ENCODE measurements at regions not wholly inside any gene's neighbourhood (a gene's known extent, or its start where the extent isn't known, plus 50 kb on each side); places are given as distances from the start of the nearest gene placed in this dataset.

GRCh38 chr4:57981123-57981522 lies 870.9 kb upstream of the IGFBP7 start:
- intact Hi-C loops (cut with micrococcal nuclease; ENCODE audit: unreplicated experiment) (no loop called here), in situ Hi-C loops (cut with HindIII; ENCODE audit: extremely low pct_ligation_motif_present, low pct_unique_long_range_greater_than_20kb) (no loop called here)
- 0% methylated on average over 5 of the region's 5 CpGs for WGBS (ENCODE audit: low lambda C conversion rate)
- peaks cover 9% of the 10 kb centered on the region; the same call in 1 of the 2 replicates for H3K9me3 ChIP-seq (ENCODE audit: low read length)
- no peak for ATAC-seq
- ChIA-PET CTCF (ENCODE audit: low intra/inter-chr PET ratio, low total read pairs) (no interaction called here), POLR2A (no interaction called here)
- FAIRE-seq: no peak
- H3K4me2 ChIP-seq (ENCODE audit: low read depth, low read length): no peak overlapping the region
- H2AFZ ChIP-seq (ENCODE audit: low read length): no peak overlapping the region
- no peak for DNase-seq (ENCODE audit: low spot score)
- no peaks in the 10 kb centered on the region for H3K79me2 ChIP-seq (ENCODE audit: insufficient read depth, low read length)
- no peaks in the 10 kb centered on the region for H3K36me3 ChIP-seq (replicated peaks in 1 of 2; ENCODE audit: control insufficient read depth in 1 of 2, insufficient read depth in 2 of 2, low read length in 2 of 2)
- no TSS peak for BruUV-seq (replicated peaks)
- H3K9ac ChIP-seq (ENCODE audit: insufficient read depth, low read depth, low read length): no peak overlapping the region
- H3K27me3 ChIP-seq (ENCODE audit: control insufficient read depth in 1 of 2, insufficient read depth in 2 of 2, low read length in 2 of 2): no peaks in the 10 kb centered on the region
- H3K4me3 ChIP-seq (replicated peaks in 1 of 3; ENCODE audit: insufficient read depth in 1 of 3, low read depth in 2 of 3, low read length in 3 of 3): no peak overlapping the region
- no peaks in the 10 kb centered on the region for H3K4me1 ChIP-seq (ENCODE audit: insufficient read depth, low read length)
- H4K20me1 ChIP-seq (ENCODE audit: insufficient read depth, low read length): no peaks in the 10 kb centered on the region
- TF ChIP-seq MAFK (conservative IDR thresholded peaks at IDR 0.05 in 1 of 2, IDR thresholded peaks at IDR 0.05 in 1 of 2; ENCODE audit: low read length in 2 of 2) (peak in 1 of 2 experiments; percentile 70; a peak in 2 of 4 replicates), MAFF (IDR thresholded peaks at IDR 0.05; ENCODE audit: low read depth, low read length) (peak; percentile 58; the same call in 1 of the 2 replicates), GMEB1 (CRISPR knock-in tag; IDR thresholded peaks at IDR 0.05; ENCODE audit: borderline replicate concordance) (no peak)
- H3K27ac ChIP-seq (ENCODE audit: extremely low read length, insufficient read depth, low read length): no peak overlapping the region

- no peaks in the 10 kb centered on the region for H3K4me1 ChIP-seq (ENCODE audit: insufficient read depth, low read length)
- no peak overlapping the region for H3K4me2 ChIP-seq (ENCODE audit: low read depth, low read length)
- no peak overlapping the region for H3K4me3 ChIP-seq (replicated peaks in 1 of 3; ENCODE audit: insufficient read depth in 1 of 3, low read depth in 2 of 3, low read length in 3 of 3)
- ATAC-seq (no peak), FAIRE-seq (no peak), DNase-seq (ENCODE audit: low spot score) (no peak)
- no peaks in the 10 kb centered on the region for H3K79me2 ChIP-seq (ENCODE audit: insufficient read depth, low read length)
- H2AFZ ChIP-seq (ENCODE audit: low read length): peak overlapping the region; percentile 42
- intact Hi-C loops (cut with micrococcal nuclease; ENCODE audit: unreplicated experiment) (no loop called here), in situ Hi-C loops (cut with HindIII; ENCODE audit: extremely low pct_ligation_motif_present, low pct_unique_long_range_greater_than_20kb) (no loop called here)
- H3K9ac ChIP-seq (ENCODE audit: insufficient read depth, low read depth, low read length): no peak overlapping the region
- WGBS (ENCODE audit: low lambda C conversion rate): 14% methylated on average over 4 of the region's 4 CpGs
- H3K27me3 ChIP-seq (ENCODE audit: control insufficient read depth in 1 of 2, insufficient read depth in 2 of 2, low read length in 2 of 2): no peaks in the 10 kb centered on the region
- H3K9me3 ChIP-seq (ENCODE audit: low read length): peaks cover 30% of the 10 kb centered on the region
- CTCF ChIA-PET (ENCODE audit: low intra/inter-chr PET ratio, low total read pairs): no interaction called here
- H3K27ac ChIP-seq (ENCODE audit: extremely low read length, insufficient read depth, low read length): no peak overlapping the region
- H3K36me3 ChIP-seq (replicated peaks in 1 of 2; ENCODE audit: control insufficient read depth in 1 of 2, insufficient read depth in 2 of 2, low read length in 2 of 2): no peaks in the 10 kb centered on the region
- TF ChIP-seq ATF1 (CRISPR knock-in tag; IDR thresholded peaks at IDR 0.05) (no peak), MAFK (conservative IDR thresholded peaks at IDR 0.05 in 1 of 2, IDR thresholded peaks at IDR 0.05 in 1 of 2; ENCODE audit: low read length in 2 of 2) (no peak)
- no TSS peak for BruUV-seq (replicated peaks)
- POLR2A ChIA-PET: no interaction called here
- H4K20me1 ChIP-seq (ENCODE audit: insufficient read depth, low read length): no peaks in the 10 kb centered on the region
These were observed 864.6 kb upstream of the IGFBP7 start for GRCh38 chr4:57974821-57975220.

Data from HepG2 (cell line).